LNCaP clone FGC (cell line): ENCODE measurements at regions not wholly inside any gene's neighbourhood (a gene's known extent, or its start where the extent isn't known, plus 50 kb on each side); places are given as distances from the start of the nearest gene placed in this dataset.

Experiments used
- DNase-seq: peaks from one replicate; pipeline ENCODE4 v3.0.0-alpha.2; 2011; ENCODE audit warnings: low read depth
- H3K4me3 ChIP-seq: 2 replicates; pipeline ENCODE4 v1.5.1; 2011; ENCODE audit warnings: mild to moderate bottlenecking, low read depth, low read length, control low read depth
- CTCF ChIP-seq: IDR thresholded peaks from 2 replicates; pipeline ENCODE4 v1.5.1; 2012; ENCODE audit warnings: mild to moderate bottlenecking; ENCODE audit not compliant: control insufficient read depth, insufficient read depth; ENCODE audit errors: extremely low read depth

- TF ChIP-seq CTCF, result no peak
- no peak overlapping the region for H3K4me3 ChIP-seq
- no peak for DNase-seq
Observed at GRCh38 chr1:30195424-30196134, 527.8 kb downstream of the MATN1 start.

GRCh38 chr1:30194741-30195423 lies 528.5 kb downstream of the MATN1 start:
- H3K4me3 ChIP-seq, result no peak overlapping the region
- DNase-seq, result no peak
- no peak for TF ChIP-seq CTCF

GRCh38 chr1:30194046-30194619 lies 529.3 kb downstream of the MATN1 start:
- no peak for TF ChIP-seq CTCF
- DNase-seq, result no peak
- H3K4me3 ChIP-seq, result no peak overlapping the region

GRCh38 chr1:30192969-30193630 lies 530.3 kb downstream of the MATN1 start:
- no peak for TF ChIP-seq CTCF
- H3K4me3 ChIP-seq, result no peak overlapping the region
- no peak for DNase-seq

- no peak for DNase-seq
- TF ChIP-seq CTCF, result no peak
- no peak overlapping the region for H3K4me3 ChIP-seq
Observed at GRCh38 chr1:30191154-30191702, 532.2 kb downstream of the MATN1 start.

- TF ChIP-seq CTCF, result no peak
- no peak for DNase-seq
- no peak overlapping the region for H3K4me3 ChIP-seq
Observed at GRCh38 chr1:30190511-30191153, 532.8 kb downstream of the MATN1 start.
